SK-N-SH (cell line): ENCODE measurements at regions not wholly inside any gene's neighbourhood (a gene's known extent, or its start where the extent isn't known, plus 50 kb on each side); places are given as distances from the start of the nearest gene placed in this dataset.

ENCODE experiments used
- CTCF ChIP-seq: fragments of 200-600 bp; sonication (generic); IDR thresholded peaks from 2 replicates; pipeline ENCODE4 v1.6.1; 2017; ENCODE audit warnings: antibody characterized with exemption, mild to moderate bottlenecking, moderate library complexity
- EZH2phosphoT487 ChIP-seq: fragments of 200-600 bp; sonication (generic); IDR thresholded peaks from 2 replicates; pipeline ENCODE4 v1.6.1; 2017; ENCODE audit warnings: low read depth, mixed run types, mild to moderate bottlenecking, antibody characterized with exemption, moderate library complexity, borderline replicate concordance
- FOXM1 ChIP-seq: IDR thresholded peaks from 2 replicates; pipeline ENCODE4 v1.4.0; 2012; ENCODE audit warnings: low read depth, mild to moderate bottlenecking
- JUND ChIP-seq: IDR thresholded peaks from 2 replicates; pipeline ENCODE4 v1.4.0; 2012
- MEF2A ChIP-seq: IDR thresholded peaks from 2 replicates; pipeline ENCODE4 v1.4.0; 2012; ENCODE audit warnings: low read depth, borderline replicate concordance
- POLR2AphosphoS5 ChIP-seq: IDR thresholded peaks from 2 replicates; pipeline ENCODE4 v1.6.1; 2012; ENCODE audit warnings: low read depth, low read length
- RAD21 ChIP-seq: IDR thresholded peaks from 2 replicates; pipeline ENCODE4 v1.6.1; 2012; ENCODE audit warnings: mild to moderate bottlenecking, low read length
- SIN3A ChIP-seq: IDR thresholded peaks from 2 replicates; pipeline ENCODE4 v1.6.1; 2012; ENCODE audit warnings: low read depth, mild to moderate bottlenecking, low read length, moderate library complexity, borderline replicate concordance
- TAF1 ChIP-seq: IDR thresholded peaks from 2 replicates; pipeline ENCODE4 v1.6.1; 2012; ENCODE audit warnings: low read depth, mild to moderate bottlenecking, low read length, moderate library complexity, borderline replicate concordance

- TF ChIP-seq RAD21: no peak
- no peak for TF ChIP-seq CTCF
- no peak for TF ChIP-seq MEF2A
- TF ChIP-seq TAF1: no peak
- TF ChIP-seq FOXM1: no peak
- no peak for TF ChIP-seq EZH2phosphoT487
- TF ChIP-seq POLR2AphosphoS5: no peak
- no peak for TF ChIP-seq SIN3A
- no peak for TF ChIP-seq JUND
Measured at GRCh38 chr18:25825979-25826776, 264.2 kb downstream of the SS18 start.
